NCI-H345 treated with DMSO at 0.1 percent for 48 hours (cell line): ENCODE measurements at regions not wholly inside any gene's neighbourhood (a gene's known extent, or its start where the extent isn't known, plus 50 kb on each side); places are given as distances from the start of the nearest gene placed in this dataset.

Experiments
- DNase-seq: peaks from one replicate; lab custom pipeline; 2025; ENCODE audit not compliant: unreplicated experiment; lab: John Stamatoyannopoulos, UW

DNA sequence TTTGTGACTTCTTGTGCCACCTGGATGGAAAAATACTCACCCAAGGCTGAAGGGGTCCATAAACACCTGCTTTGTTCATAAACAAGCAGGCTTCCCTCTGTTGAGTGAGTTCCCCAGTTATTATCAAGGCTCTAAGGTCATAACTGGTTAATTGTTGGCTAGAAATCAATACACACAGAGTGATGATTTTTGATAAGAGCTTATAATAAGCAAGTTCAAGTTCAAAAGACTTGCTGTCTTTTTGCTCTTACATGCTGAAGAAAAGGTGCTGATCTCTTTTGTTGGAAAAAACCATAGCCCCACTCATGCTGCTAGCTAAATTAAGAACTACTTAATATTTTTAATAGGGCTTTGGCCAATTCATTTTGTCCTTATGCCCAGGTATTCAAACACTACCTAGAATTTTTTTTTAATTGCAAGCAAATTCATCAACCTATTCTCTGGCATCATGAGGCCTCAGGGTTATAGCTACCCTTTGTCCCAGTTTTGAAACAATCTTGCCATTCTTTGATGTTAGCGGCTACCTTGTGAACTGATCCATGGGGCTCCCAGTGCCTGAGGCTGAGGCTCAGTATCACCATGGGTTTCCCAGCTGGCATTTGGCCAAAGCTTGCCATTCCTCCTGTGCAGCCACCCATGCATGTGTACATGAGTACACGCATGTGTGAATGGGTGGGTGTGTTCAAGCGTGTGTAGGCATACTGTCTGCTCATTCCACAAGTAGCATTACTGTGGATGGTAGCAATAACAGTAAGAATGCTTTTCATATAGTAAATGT lies 127.6 kb upstream of the LPP start:
- DNase-seq, result no peak

DNA sequence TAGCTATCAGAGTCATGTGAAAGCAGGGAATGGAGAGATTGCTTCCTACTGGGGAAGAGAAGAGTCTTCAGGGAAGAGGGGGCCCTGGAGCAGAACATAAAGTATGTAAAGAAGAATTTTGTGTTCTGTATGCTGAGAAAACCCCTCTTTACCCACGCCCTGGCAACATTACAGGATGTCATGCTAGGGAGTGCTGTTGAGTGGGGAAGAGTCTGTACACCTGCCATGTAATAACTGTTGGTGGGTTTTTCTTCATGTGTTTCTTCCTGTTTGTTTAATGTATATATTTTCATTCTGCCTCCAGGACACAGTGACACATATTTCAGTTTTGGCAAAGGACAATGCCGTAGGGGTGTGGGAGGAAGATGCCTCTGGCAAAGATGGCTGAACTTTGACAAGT lies 122.8 kb upstream of the LPP start:
- no peak for DNase-seq

DNA sequence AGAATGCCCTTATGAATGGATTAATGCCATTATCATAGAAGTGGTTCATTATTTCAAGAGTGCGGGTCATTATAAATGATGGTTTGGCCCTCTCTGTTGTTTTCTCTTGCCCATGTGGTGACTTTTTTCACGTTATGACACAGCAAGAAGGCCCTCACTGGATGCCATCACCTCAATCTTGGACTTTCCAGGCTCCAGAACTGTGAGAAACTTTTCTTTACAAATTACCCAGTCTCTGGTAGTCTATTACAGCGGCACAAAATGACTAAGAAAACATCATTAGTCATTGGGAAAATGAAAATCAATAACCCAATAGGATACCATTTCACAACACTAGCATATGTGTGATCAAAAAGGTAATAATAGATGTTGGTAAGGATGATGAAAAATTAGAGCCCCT lies 119.0 kb upstream of the LPP start:
- no peak for DNase-seq

DNA sequence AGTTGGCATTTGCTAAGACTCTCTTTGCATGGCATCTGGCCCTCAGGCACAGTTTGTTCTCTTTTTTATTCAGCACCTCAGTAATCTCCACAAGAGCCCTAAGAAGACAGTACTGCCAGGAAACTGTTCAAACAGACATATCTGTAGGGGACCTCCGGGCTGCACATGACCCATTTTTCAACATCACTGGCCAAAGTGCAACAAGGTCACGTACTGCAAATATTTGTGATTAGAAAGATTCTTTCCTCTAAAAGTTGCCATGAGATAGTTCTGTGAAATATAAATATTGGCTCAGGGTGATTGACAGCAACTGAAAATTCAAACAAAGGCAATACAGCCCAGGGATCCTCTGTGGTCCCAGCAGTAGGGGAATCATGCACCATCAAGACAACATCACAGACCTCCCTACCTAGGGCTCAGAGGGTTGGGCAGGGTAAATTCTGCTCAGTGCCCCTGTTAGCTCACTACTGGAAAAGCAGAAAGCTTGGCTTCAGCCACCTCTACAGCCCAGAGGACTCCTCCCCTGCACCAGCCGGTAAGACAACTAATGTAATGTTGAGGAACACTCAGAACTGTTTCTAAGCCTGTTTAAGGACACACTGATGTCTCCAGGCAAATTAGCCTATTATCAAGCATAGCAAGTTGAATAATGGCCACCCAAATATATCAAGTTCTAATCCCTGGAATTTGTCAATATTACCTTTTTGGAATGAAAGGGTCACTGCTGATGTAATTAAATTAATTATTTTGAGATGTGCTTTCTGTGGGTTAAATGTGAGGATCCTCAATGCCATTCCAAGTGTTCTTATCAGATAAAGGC lies 117.4 kb upstream of the LPP start:
- no peak for DNase-seq

DNA sequence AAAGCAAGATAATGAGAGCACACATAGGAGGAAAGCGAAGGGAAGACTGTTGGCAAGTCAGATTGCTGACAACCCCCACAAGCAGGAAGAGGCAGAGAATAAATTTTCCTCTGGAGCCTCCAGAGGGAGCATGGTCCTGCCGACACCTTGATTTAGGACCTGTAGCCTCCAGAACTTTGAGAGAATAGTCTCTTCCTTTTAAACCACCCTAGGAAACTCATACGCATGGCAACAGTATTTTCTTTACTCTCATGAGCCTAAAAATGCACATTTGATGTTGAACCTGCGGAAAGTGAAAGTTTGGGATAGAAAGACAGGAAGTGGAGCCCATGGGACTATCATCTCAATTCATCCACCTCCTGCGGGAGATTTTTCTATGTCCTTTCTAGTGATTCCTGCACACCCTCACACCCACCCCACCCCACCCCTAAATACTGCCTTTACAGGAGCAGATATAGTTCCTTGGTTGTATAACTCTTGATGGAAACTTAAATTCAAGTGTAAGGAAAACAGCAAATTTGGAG lies 116.7 kb upstream of the LPP start:
- no peak for DNase-seq

DNA sequence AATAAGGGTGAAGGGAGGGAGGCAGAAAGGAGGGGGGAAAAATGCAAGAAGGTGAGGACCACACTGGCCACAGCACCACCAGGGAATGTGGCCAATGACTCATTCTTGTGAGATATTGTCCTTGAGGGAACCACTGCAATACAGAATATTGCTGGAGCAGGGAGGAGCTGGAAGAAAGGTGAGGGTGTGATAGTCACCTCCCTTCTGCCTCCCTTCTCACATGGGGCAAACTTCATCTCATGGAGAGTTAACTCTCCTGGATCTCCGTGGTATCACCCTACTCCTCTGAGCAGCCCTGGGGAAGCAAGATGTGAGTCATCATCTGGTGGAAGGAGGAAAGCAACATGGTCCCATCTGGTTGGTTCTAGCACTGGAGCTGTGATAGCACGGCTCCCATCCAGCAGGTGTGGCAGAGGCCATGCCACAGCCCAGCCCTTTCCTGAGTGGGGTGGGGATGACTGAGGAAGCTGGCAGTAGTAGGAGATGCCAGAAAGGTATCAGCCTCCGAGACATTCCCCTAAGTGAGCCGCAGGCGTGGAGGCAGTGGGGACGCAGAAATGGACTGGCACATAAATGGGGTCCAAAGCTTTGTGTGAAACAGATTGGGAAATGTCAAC lies 115.9 kb upstream of the LPP start:
- DNase-seq, result no peak

DNA sequence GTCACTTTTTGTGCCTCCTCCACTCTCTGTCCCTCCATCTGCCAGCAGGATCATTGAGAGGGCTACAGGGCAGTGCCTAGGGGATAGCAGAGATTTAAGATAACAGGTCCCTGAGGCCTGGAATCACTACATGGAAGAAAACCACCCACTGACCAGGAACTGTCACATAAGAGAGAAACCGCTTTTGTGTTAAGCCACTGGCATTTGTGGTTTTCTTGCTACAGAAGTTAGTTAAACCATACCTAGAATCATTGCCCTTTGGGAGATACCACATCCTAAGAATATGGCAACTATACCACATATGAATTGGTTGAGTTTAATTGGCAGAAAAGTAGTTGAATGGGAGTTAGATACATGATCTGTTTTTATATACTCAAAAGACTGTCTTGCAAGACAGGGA lies 112.8 kb upstream of the LPP start:
- no peak for DNase-seq

DNA sequence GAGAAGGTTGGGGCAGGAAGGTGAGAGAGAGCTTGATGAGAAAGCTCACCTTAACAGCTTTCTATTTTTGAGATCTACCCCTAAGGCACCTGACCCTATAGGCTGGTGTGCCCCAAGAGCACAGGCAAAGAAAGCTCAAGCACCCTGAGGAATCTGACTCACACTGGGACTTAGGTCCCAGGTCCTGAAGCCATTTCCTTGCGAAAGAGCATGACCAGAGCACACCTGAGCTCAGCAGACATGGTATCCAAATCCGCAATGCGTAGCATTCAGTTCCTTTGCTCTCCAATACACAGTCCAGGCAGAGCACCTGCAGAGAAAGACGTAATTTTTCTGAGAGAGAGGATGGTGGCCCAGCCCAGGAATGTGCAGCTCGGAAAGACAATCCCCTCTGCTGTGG lies 112.1 kb upstream of the LPP start:
- DNase-seq, result no peak

DNA sequence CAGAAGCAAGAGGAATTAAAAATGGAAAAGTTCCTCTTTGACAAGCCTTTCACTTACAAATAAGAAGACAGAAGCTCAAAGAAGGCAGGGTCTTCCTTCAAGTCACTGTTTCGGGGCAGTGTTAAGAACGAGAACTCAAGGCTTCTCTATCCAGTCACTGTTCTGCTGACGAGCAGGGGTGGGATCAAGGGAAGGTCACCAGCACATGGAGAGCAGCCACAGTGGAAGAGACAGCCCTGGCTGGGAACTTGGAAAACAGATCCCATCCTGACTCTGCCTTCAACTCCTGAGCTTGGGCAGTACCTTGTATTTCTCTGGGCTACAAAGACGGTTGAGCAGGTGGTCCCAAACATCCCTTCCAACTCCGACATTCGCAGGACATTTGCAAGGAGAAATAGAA lies 111.5 kb upstream of the LPP start:
- DNase-seq, result no peak

DNA sequence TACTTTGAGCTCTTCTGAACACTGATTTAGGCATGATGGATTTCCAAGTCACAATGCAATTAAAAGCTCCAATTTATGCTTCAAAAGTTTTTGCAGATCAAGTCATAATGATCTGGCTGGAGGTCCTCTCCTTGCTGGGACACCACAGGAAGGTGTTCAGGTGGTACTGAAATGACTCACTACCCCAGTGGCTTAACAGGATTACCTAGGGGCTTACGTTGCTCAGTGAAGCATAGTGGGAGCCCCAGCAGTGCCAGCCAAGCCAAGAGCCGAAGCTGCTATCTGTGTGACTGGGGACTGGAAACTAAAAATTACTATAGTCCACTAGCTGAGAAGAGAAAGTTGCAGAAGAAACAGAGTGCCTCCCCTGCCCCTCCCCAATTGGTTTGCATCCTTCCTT lies 110.1 kb upstream of the LPP start:
- DNase-seq, result no peak

DNA sequence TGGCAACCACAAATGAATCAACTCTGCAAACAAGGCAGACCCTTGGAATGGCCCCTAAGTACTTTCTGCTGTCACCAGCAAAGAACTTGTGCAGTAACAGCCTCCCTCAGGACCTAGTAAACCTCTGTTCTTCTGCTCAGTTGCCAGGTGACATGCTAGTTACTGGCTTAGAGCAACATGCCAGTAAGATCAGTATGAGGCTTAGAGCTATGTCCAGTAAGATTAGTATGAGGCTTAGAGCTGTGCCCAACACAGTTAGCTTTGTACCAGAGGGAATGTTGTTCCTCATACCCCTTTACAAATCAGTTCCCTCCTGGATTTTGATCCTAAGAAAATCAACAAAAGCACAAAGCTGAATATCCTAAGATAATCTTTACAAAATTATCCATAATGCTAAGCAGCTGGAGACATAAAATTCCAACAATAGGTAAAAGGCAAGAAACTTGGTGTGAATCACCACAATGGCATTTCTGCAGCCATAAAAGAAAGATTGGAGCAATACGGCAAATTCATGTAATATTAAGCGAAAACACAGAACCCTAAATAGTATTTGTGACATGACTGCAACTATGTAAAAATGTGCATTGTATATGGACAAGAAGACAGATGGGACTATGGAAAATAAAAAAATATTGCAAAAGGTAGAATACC lies 107.3 kb upstream of the LPP start:
- no peak for DNase-seq

DNA sequence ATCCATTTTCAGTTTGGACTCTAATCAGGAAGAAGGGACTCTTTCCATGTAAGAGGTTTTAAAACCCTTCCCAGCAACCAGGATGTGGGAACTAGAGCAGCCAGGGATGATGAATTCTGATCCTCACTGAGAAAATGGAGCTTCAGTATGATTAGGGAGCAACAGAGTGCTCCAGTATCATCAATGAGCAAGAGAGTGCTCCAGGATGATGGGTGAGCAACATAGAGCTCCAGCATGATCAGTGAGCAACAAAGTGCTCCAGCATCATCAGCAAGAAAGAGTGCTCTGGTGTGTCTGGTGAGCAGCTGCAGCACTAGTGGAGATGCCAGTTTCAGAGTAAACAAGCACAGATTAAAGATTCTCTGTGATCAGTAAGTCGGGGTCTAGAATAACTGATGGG lies 106.4 kb upstream of the LPP start:
- no peak for DNase-seq

DNA sequence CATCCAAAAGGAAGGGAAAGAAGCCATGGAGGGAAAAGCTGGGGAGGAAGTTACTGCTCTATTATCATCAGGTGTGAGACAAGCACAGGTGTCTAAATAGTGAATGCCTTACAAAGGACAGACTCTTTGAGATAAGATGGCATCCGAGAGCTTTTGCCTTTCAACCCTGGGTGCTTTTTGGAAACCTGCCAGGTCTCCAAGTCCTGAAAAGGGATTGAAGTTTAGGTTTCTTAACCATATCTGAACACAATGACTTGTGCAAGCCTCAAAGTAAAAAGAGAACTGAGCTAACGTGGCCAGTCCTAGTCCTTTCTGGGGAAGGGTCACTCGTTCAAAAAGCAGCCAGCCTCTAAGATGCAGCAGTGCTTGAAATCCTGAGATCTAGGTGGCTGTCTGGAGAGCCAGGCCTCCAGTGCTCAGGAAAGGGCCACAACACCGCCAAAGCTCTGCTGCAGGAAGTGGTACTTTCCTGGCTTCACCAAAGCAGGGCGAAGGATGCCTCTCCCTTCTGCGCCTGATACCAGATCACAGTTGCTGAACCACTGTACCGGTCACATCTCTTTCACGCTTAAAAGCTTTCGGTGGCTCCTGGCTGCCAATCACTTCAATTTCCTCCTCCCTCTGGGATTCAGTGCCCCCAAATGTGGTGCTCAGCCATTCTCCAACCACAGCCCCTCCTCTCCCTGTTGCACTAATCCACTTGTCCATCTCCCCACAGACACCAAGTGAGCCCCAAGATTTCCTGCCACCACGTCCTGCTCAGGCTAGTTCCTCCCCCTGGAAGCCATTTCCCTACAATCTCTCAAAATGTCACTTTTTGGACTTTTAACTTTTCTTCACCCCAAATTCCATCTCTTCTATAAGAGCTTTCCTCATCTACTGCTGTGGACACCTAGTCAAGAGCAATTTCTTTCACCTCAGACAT lies 104.1 kb upstream of the LPP start:
- DNase-seq, result no peak

DNA sequence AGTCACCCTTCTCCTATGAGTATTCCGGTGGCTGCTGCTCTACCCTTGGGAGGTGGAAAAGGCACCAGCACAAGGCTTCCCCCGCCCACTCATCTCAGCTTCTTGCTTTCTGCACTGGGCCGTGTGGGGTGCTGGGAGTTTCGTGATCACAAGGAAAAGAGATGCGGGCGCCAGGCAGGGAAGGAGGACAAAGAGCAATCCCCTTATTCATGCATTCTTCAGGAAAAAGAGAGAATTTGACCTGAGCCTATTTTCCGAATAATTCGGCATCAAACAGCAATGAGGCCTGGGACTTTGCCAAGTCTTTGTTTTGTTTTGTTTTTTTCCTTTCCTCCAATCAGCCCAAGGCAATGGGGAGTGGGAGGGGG lies 102.2 kb upstream of the LPP start:
- no peak for DNase-seq

DNA sequence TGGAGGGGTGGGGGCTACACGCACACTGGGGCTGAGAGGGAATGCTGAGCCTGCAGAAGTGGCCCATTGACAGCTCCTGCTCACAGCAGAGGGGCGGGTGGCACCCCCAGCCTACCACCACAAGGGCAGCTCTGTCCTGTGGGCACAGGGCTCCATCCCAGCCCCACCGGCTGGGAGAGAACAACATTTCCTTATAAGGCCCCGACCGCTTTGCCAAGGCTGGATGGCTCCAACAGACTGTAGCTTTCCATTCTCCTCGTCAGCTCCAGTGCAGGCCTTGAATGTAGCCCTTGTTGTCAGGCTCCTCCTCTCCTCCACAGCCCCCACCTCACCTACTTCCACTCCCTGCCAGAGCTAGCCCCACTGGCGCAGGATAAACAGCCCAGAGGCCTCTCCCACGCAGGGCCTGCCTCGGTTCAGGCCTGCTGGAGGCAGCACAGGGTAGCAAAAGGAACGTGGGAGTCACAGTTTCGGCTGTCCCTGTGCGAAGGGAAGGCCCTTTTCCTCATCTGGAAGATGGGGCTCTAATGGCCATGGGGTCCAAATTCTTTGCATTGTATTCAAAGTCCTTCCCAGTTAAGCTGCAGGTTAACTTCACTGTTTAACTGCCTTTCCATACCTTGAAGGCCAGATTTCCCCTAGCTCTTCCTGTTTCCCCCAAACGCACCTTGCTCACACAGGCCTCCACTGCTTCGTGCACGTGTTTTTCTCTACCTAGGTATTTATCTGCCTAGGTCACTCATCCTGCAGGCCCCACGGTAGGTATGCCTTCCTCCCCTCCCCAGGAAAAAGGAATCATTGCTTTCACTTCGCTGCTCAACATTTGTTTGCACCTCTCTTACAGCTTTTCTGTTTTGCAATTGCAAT lies 101.6 kb upstream of the LPP start:
- no peak for DNase-seq

DNA sequence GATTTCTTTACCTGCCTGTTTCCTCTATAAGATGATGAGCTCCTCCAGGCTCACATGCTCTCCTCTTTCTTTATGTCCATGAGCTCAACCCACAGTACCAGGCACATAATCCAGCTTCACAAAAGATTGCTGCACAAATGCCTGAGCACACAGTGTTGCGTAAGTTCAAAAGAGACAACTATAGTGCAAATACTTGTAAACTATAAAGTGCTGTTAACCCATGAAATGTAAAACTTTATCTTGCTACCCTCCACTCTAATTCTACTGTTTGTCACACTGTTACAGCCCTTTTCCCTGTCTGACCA lies 101.0 kb upstream of the LPP start:
- DNase-seq, result no peak

DNA sequence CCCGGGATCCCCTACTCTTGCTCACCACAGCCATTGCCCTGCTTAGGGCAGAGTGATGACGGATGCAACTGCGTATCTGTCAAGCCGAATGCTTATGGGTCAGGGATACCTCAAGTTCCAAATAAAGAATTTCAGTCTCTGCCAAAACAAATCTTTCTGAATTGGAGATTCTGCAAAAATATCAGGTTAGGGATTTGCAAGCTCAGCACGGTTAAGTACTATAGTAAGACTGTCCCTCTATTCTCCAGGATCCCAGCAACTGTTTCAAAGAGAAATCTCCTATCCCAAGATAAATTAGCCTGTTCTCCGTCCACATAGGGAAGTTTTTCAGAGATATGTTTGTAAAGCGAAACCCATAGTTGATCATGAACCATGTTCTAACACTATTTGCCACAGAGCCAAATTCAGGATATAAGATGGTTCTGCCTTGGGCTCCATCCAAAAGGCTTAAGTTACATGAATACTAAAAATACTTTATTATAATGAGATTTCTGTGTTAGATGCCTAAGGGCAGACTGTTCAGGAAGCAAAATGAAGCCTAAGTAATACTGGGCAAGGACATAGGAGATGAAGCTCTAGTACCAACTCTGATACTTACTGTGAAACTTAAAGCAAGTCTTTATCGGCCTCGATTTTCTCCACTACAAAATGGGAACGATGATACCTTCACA lies 100.1 kb upstream of the LPP start:
- no peak for DNase-seq

DNA sequence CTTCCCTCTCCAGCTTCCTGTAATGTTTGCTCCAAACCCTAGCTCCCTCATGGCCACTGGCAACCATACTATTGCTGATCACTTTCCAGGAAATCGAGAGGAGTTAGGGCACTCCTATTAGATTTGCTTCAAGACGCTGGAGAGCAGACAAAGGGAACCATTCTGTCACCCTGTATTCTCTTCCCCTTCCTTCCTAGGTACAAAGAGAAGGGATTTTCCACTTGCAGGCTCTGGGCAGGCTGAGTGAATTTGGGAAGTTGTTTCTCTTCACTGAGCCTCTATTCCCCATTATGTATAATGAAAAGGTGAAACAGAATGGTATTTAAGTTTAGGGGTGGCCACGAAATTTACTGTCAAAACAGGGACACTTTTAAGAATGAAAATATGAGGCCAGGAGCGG lies 99.4 kb upstream of the LPP start:
- no peak for DNase-seq

DNA sequence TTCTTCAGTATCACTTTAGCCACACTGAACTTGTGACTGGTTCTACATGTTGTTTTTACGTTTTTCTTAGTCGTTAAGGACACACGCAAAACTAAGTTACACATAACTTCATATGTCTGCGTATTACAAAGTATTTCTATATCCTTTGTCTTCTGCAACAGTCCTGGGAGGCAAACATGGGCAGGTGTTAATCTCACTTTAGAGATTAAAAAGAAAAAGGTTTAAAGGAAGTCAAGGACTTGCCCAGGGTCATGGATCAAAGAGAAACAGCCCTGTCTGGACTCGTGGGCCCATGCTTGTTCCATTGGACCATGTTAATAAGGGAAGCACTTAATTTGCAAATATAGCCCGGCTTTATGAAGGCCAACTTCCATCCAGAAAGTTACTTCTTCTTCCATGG lies 98.6 kb upstream of the LPP start:
- no peak for DNase-seq
